ENCODE measurements at regions not wholly inside any gene's neighbourhood (a gene's known extent, or its start where the extent isn't known, plus 50 kb on each side); places are given as distances from the start of the nearest gene placed in this dataset.
A peak's percentile ranks its signal among the peaks of the same experiment; 100 is the strongest.

- Mint-ChIP-seq H3K27me3 (no peaks in the 10 kb centered on the region), H3K4me1 (ENCODE audit: low read depth) (no peaks in the 10 kb centered on the region), H3K9me3 (ENCODE audit: low read depth) (no peaks in the 10 kb centered on the region), H3K27ac (no peak overlapping the region), H3K4me3 (ENCODE audit: low read depth) (no peak overlapping the region), H3K36me3 (ENCODE audit: insufficient read depth) (no peaks in the 10 kb centered on the region)
- TF ChIP-seq, protein P1, sequence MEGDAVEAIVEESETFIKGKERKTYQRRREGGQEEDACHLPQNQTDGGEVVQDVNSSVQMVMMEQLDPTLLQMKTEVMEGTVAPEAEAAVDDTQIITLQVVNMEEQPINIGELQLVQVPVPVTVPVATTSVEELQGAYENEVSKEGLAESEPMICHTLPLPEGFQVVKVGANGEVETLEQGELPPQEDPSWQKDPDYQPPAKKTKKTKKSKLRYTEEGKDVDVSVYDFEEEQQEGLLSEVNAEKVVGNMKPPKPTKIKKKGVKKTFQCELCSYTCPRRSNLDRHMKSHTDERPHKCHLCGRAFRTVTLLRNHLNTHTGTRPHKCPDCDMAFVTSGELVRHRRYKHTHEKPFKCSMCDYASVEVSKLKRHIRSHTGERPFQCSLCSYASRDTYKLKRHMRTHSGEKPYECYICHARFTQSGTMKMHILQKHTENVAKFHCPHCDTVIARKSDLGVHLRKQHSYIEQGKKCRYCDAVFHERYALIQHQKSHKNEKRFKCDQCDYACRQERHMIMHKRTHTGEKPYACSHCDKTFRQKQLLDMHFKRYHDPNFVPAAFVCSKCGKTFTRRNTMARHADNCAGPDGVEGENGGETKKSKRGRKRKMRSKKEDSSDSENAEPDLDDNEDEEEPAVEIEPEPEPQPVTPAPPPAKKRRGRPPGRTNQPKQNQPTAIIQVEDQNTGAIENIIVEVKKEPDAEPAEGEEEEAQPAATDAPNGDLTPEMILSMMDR (IDR thresholded peaks at IDR 0.05; ENCODE audit: unreplicated experiment) = no peak
- no peak for DNase-seq (ENCODE audit: low spot score, unreplicated experiment)
Observed at GRCh38 chr4:79748835-79749234, 324.2 kb downstream of the ANTXR2 start.

DNA sequence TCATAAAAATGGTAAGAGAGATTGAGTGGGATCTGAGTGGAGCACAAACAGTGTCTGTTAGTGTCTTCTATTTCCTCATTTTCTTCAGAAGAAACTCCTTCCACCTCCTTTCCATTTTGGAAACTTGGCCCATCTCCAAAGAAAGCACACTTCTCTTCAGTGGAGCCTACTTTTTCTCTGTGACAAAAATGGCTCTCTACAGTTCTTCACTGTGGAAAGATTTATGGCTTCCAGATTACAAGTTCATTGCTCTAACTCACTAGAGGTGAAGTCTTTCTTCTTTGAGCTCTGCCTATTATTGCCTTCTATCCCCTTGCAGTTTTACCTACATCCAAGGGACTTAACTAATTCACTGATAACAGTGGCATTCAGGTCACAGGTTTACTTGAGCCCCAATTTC lies 325.8 kb downstream of the ANTXR2 start:
- Mint-ChIP-seq H3K4me3 (ENCODE audit: low read depth) (no peak overlapping the region), H3K9me3 (ENCODE audit: low read depth) (no peaks in the 10 kb centered on the region), H3K27ac (no peak overlapping the region), H3K4me1 (ENCODE audit: low read depth) (no peaks in the 10 kb centered on the region), H3K36me3 (ENCODE audit: insufficient read depth) (no peaks in the 10 kb centered on the region), H3K27me3 (no peaks in the 10 kb centered on the region)
- TF ChIP-seq, protein P1 (IDR thresholded peaks at IDR 0.05; ENCODE audit: unreplicated experiment) = no peak
- DNase-seq (ENCODE audit: low spot score, unreplicated experiment) = no peak

- TF ChIP-seq, protein P1 (IDR thresholded peaks at IDR 0.05; ENCODE audit: unreplicated experiment) = no peak
- no peak overlapping the region for H3K27ac Mint-ChIP-seq
- no peak overlapping the region for H3K4me3 Mint-ChIP-seq (ENCODE audit: low read depth)
- H3K9me3 Mint-ChIP-seq (ENCODE audit: low read depth) = no peaks in the 10 kb centered on the region
- no peak for DNase-seq (ENCODE audit: low spot score, unreplicated experiment)
- H3K36me3 Mint-ChIP-seq (ENCODE audit: insufficient read depth) = no peaks in the 10 kb centered on the region
- H3K4me1 Mint-ChIP-seq (ENCODE audit: low read depth) = no peaks in the 10 kb centered on the region
- H3K27me3 Mint-ChIP-seq = no peaks in the 10 kb centered on the region
Observed at GRCh38 chr4:79743014-79743413, 330.0 kb downstream of the ANTXR2 start.

GRCh38 chr4:79739912-79740311 lies 331.9 kb upstream of the GK2 start:
- DNase-seq (ENCODE audit: low spot score, unreplicated experiment) = no peak
- TF ChIP-seq, protein P1 (IDR thresholded peaks at IDR 0.05; ENCODE audit: unreplicated experiment) = no peak
- Mint-ChIP-seq H3K36me3 (ENCODE audit: insufficient read depth) (no peaks in the 10 kb centered on the region), H3K27ac (no peak overlapping the region), H3K9me3 (ENCODE audit: low read depth) (no peaks in the 10 kb centered on the region), H3K4me3 (ENCODE audit: low read depth) (no peak overlapping the region), H3K27me3 (no peaks in the 10 kb centered on the region), H3K4me1 (ENCODE audit: low read depth) (no peaks in the 10 kb centered on the region)

- Mint-ChIP-seq H3K9me3 (ENCODE audit: low read depth) (peaks cover 13% of the 10 kb centered on the region), H3K4me1 (ENCODE audit: low read depth) (no peaks in the 10 kb centered on the region), H3K4me3 (ENCODE audit: low read depth) (no peak overlapping the region), H3K36me3 (ENCODE audit: insufficient read depth) (no peaks in the 10 kb centered on the region), H3K27me3 (no peaks in the 10 kb centered on the region), H3K27ac (peak overlapping the region; percentile 56)
- TF ChIP-seq, protein P1 (IDR thresholded peaks at IDR 0.05; ENCODE audit: unreplicated experiment) = no peak
- no peak for DNase-seq (ENCODE audit: low spot score, unreplicated experiment)
Observed at GRCh38 chr4:79723507-79723906, 315.5 kb upstream of the GK2 start.
